Immature natural killer cell (primary cell): ENCODE measurements at regions not wholly inside any gene's neighbourhood (a gene's known extent, or its start where the extent isn't known, plus 50 kb on each side); places are given as distances from the start of the nearest gene placed in this dataset.

Experiments
- DNase-seq, 3 donors: peaks; one replicate each; pipeline ENCODE4 v3.0.0; 2022; ENCODE audit warnings: mixed read lengths in 1 of 3
- H3K27ac Mint-ChIP-seq, 6 donors: one replicate each; pipeline ENCODE4 v1.8.0; 2020; ENCODE audit warnings: mixed read lengths in 6 of 6, mild to moderate bottlenecking in 5 of 6, inconsistent platforms in 4 of 6, moderate library complexity in 3 of 6
- H3K27me3 Mint-ChIP-seq, 3 donors: one replicate each; pipeline ENCODE4 v1.8.0; 2020 to 2021; ENCODE audit warnings: low read depth in 3 of 3, mild to moderate bottlenecking in 3 of 3, mixed read lengths in 3 of 3, moderate library complexity in 3 of 3, inconsistent platforms in 1 of 3
- H3K36me3 Mint-ChIP-seq, 3 donors: one replicate each; pipeline ENCODE4 v1.8.0; 2020; ENCODE audit warnings: mixed read lengths in 3 of 3, inconsistent platforms in 2 of 3, mild to moderate bottlenecking in 2 of 3
- H3K4me1 Mint-ChIP-seq, 2 donors: one replicate each; pipeline ENCODE4 v1.8.0; 2020; ENCODE audit warnings: inconsistent platforms in 2 of 2, mild to moderate bottlenecking in 2 of 2, mixed read lengths in 2 of 2, moderate library complexity in 1 of 2
- H3K4me3 Mint-ChIP-seq, 5 donors: one replicate each; pipeline ENCODE4 v1.8.0; 2020; ENCODE audit warnings: mild to moderate bottlenecking in 5 of 5, mixed read lengths in 5 of 5, inconsistent platforms in 3 of 5, moderate library complexity in 3 of 5
- H3K9me3 Mint-ChIP-seq, 6 donors: one replicate each; pipeline ENCODE4 v1.8.0; 2020; ENCODE audit warnings: mild to moderate bottlenecking in 6 of 6, mixed read lengths in 6 of 6, inconsistent platforms in 4 of 6, moderate library complexity in 3 of 6

DNA sequence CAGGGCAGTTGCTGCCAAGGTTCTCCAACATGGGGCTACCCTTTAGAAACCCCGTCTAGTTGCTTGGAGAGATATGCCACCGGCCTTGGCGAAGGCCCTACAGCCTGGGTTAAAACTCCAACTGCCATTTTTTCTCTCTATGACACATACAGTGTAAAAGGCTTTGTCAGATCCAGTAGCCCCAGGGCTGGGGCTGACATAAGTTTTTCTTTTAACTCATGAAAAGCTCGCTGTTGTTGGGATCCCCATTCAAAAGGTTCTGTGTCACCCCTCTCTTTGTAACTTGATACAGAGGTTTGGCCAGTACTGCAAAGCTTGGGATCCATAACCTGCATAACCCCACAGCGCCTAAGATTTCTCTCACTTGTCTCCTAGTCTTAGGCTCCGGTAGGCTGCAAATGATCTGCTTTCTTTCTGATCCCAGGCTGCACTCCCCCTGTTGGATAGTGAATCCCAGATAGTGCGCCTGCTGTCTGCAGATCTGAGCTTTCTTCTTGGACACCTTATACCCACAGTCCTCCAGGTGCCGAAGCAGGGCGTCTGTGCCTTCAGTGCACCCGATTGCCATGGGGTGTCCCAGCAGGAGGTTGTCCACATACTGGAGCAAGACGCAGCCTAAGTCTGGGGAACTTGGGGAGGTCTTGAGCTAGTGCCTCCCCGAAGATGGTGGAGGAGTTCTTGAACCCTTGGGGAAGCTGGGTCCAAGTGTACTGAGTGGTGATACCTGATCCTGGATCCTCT lies 406.2 kb downstream of the TGFB2 start:
- Mint-ChIP-seq H3K4me3 (no peak overlapping the region), H3K9me3 (peaks cover 0 to 32% (median 8%) of the 10 kb centered on the region in 6 donors), H3K27ac (no peak overlapping the region), H3K27me3 (peaks cover 0 to 2% (median 0%) of the 10 kb centered on the region in 3 donors), H3K36me3 (no peaks in the 10 kb centered on the region), H3K4me1 (no peaks in the 10 kb centered on the region)
- DNase-seq, result no peak

GRCh38 chr1:218752126-218752525 lies 407.0 kb downstream of the TGFB2 start:
- DNase-seq, result no peak
- Mint-ChIP-seq H3K27ac (no peak overlapping the region), H3K27me3 (no peaks in the 10 kb centered on the region), H3K4me3 (no peak overlapping the region), H3K4me1 (no peaks in the 10 kb centered on the region), H3K36me3 (no peaks in the 10 kb centered on the region), H3K9me3 (peaks cover 0 to 29% (median 7%) of the 10 kb centered on the region in 6 donors)

GRCh38 chr1:218754477-218754876 lies 409.3 kb downstream of the TGFB2 start:
- Mint-ChIP-seq H3K9me3 (peaks cover 0 to 27% (median 11%) of the 10 kb centered on the region in 6 donors), H3K4me1 (no peaks in the 10 kb centered on the region), H3K36me3 (no peaks in the 10 kb centered on the region), H3K27ac (no peak overlapping the region), H3K4me3 (no peak overlapping the region), H3K27me3 (no peaks in the 10 kb centered on the region)
- DNase-seq, result no peak

DNA sequence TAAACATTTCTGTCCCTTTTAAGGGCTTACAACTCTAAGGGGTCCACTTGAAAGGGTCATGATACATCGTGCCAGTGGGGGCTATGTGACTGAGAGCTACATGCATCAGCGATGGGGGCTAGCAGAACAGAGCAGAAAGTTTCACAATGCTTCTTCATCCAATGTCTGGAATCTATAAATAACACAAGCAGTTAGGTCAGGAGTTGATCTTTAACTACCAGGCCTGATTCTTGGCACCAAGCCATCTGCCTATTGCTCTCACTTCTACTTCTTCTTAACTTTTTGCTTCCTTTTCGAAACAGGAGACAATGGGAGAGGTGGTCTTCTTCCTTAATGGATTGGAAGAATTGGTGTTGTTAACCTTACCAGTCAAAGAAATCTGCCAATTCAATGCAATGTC lies 410.0 kb downstream of the TGFB2 start:
- Mint-ChIP-seq H3K9me3 (peaks cover 0 to 23% (median 11%) of the 10 kb centered on the region in 6 donors), H3K4me1 (no peaks in the 10 kb centered on the region), H3K27me3 (no peaks in the 10 kb centered on the region), H3K27ac (no peak overlapping the region), H3K4me3 (no peak overlapping the region), H3K36me3 (no peaks in the 10 kb centered on the region)
- DNase-seq, result no peak

GRCh38 chr1:218759795-218760194 lies 413.9 kb upstream of the LYPLAL1 start:
- H3K9me3 Mint-ChIP-seq, result peaks cover 0 to 27% (median 9%) of the 10 kb centered on the region in 6 donors
- no peak for DNase-seq
- no peak overlapping the region for H3K27ac Mint-ChIP-seq
- H3K36me3 Mint-ChIP-seq, result no peaks in the 10 kb centered on the region
- H3K4me3 Mint-ChIP-seq, result no peak overlapping the region
- no peaks in the 10 kb centered on the region for H3K27me3 Mint-ChIP-seq
- H3K4me1 Mint-ChIP-seq, result no peaks in the 10 kb centered on the region

- H3K4me1 Mint-ChIP-seq, result no peaks in the 10 kb centered on the region
- H3K27ac Mint-ChIP-seq, result no peak overlapping the region
- DNase-seq, result no peak
- H3K4me3 Mint-ChIP-seq, result no peak overlapping the region
- peaks cover 0 to 27% (median 9%) of the 10 kb centered on the region in 6 donors for H3K9me3 Mint-ChIP-seq
- no peaks in the 10 kb centered on the region for H3K27me3 Mint-ChIP-seq
- H3K36me3 Mint-ChIP-seq, result no peaks in the 10 kb centered on the region
Measured at GRCh38 chr1:218760601-218761570, 412.8 kb upstream of the LYPLAL1 start.

- Mint-ChIP-seq H3K4me3 (no peak overlapping the region), H3K27me3 (no peaks in the 10 kb centered on the region), H3K4me1 (no peaks in the 10 kb centered on the region), H3K27ac (no peak overlapping the region), H3K9me3 (peaks cover 0 to 13% (median 6%) of the 10 kb centered on the region in 6 donors), H3K36me3 (no peaks in the 10 kb centered on the region)
- no peak for DNase-seq
Measured at GRCh38 chr1:218763538-218763937, 410.1 kb upstream of the LYPLAL1 start.

- Mint-ChIP-seq H3K9me3 (peaks cover 0 to 13% (median 7%) of the 10 kb centered on the region in 6 donors), H3K36me3 (no peaks in the 10 kb centered on the region), H3K4me3 (no peak overlapping the region), H3K4me1 (no peaks in the 10 kb centered on the region), H3K27ac (no peak overlapping the region), H3K27me3 (no peaks in the 10 kb centered on the region)
- no peak for DNase-seq
Measured at GRCh38 chr1:218765753-218766152, 407.9 kb upstream of the LYPLAL1 start.

- Mint-ChIP-seq H3K4me1 (no peaks in the 10 kb centered on the region), H3K36me3 (no peaks in the 10 kb centered on the region), H3K27ac (no peak overlapping the region), H3K9me3 (peaks cover 0 to 7% (median 4%) of the 10 kb centered on the region in 6 donors), H3K4me3 (no peak overlapping the region), H3K27me3 (no peaks in the 10 kb centered on the region)
- no peak for DNase-seq
Measured at GRCh38 chr1:218771931-218772330, 401.7 kb upstream of the LYPLAL1 start.

GRCh38 chr1:218772575-218772974 lies 401.1 kb upstream of the LYPLAL1 start:
- Mint-ChIP-seq H3K4me3 (no peak overlapping the region), H3K4me1 (no peaks in the 10 kb centered on the region)

DNA sequence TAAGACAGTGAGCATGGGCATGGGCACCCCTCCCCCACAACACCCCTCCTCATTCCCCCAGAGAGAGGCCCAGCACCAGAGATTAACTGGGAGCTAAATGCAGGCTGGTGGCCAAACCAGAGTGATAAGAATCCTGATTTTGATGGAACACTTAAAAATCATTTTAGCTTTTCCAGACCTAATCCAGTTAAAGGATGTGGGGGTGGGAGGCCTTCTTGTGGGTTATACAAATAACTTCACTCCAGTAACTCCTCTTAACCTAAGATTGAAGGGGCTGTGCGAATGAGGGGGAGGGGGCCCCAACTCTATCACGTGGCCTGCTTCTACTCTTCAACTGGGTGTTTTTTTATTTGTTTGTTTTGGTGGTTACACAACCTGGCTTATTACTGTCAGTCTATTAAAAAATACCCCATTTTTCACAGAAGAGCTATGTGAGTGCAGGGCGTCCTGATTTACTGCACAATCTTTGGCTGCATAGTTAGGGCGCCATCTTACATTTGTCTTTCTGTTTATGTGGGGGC lies 398.1 kb upstream of the LYPLAL1 start:
- Mint-ChIP-seq H3K4me1 (no peaks in the 10 kb centered on the region), H3K27me3 (no peaks in the 10 kb centered on the region), H3K9me3 (peaks cover 0 to 7% (median under 1%) of the 10 kb centered on the region in 6 donors), H3K4me3 (no peak overlapping the region), H3K27ac (no peak overlapping the region), H3K36me3 (no peaks in the 10 kb centered on the region)
- no peak for DNase-seq

More at GRCh38 chr1:218772575-218772974, 401.1 kb upstream of the LYPLAL1 start:
- Mint-ChIP-seq H3K9me3 (peaks cover 0 to 7% (median 3%) of the 10 kb centered on the region in 6 donors), H3K36me3 (no peaks in the 10 kb centered on the region), H3K27ac (no peak overlapping the region), H3K27me3 (no peaks in the 10 kb centered on the region)
- no peak for DNase-seq

- no peaks in the 10 kb centered on the region for H3K36me3 Mint-ChIP-seq
- no peak overlapping the region for H3K4me3 Mint-ChIP-seq
- peaks cover 2 to 15% (median 3%) of the 10 kb centered on the region in 6 donors for H3K9me3 Mint-ChIP-seq
- DNase-seq, result no peak
- no peaks in the 10 kb centered on the region for H3K4me1 Mint-ChIP-seq
- H3K27ac Mint-ChIP-seq, result no peak overlapping the region
- no peaks in the 10 kb centered on the region for H3K27me3 Mint-ChIP-seq
Measured at GRCh38 chr1:218778257-218779126, 395.2 kb upstream of the LYPLAL1 start.

DNA sequence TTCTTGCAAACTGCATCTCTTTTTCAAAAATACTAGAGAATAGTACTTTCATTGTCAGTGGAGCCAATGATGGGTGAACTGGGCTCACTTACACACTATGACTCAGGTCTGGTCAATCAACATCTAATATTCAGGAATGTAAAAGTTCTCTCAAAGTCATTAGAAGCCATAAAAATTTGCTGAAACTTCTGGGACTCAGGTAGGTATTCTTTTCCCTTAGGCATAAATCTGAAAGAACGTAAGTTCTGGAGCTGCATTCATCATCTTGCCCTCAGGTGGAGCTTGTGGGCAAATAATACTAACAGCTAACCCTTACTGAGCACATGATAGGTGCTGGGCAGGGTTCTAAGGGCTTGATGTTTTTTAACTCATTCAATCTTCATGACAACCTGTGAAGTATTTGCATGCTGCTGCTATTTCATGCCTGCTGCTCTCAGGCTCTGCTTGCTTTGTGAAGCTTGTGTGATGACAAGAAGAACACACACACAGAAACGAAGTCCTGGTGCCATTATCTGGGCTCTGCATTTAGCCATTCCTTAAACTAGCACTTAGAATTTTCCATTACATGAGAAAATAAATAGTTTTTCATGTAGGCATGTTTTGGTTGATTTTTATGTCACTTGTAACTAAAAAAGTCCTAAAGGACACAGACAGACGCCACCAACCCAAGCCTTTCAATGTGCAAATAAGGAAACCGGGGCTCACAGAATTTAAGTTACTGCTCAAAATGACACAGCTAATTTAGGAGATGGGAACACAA lies 394.2 kb upstream of the LYPLAL1 start:
- no peak for DNase-seq
- H3K9me3 Mint-ChIP-seq, result peaks cover 2 to 15% (median 3%) of the 10 kb centered on the region in 6 donors
- H3K36me3 Mint-ChIP-seq, result no peaks in the 10 kb centered on the region
- H3K27me3 Mint-ChIP-seq, result no peaks in the 10 kb centered on the region
- no peaks in the 10 kb centered on the region for H3K4me1 Mint-ChIP-seq
- H3K4me3 Mint-ChIP-seq, result no peak overlapping the region
- no peak overlapping the region for H3K27ac Mint-ChIP-seq
